ENCODE measurements at regions not wholly inside any gene's neighbourhood (a gene's known extent, or its start where the extent isn't known, plus 50 kb on each side); places are given as distances from the start of the nearest gene placed in this dataset.

DNA sequence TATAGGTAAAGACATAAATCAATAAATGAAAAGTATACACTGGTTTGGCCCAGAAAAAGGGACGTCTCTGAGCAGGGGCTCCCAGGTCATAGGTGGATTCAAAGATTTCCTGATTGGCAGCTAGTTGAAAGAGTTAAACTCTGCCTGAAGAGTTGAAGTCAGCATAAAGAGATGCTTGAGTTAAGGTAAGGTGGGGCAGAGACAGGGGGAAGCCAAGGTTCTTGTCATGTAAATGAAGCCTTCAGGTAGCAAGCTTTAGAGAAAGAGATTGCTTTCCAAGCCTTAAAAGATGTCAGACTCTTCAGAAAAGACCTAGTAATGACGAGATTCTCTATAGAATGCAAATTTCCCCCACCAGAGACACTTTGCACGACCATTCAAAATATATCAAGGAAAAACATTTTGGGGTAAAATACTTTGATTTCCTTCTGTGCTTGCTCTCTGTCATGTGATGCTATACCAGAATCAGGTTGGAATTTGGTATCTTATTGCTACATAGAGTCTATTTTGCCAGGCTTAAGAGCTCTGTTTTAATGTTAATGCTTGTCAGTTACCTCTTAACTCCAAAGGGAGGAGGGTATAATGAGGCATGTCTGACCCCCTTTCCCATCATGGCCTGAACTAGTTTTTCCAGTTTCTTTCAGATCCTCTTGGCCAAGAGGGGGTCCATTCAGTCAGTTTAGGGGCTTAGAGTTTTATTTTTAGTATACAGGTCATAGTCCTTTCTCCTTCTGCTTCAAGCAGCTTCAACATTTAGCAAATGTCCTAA lies 429.6 kb downstream of the ADRA2A start:
- DNase-seq (ENCODE audit: low read depth) = no peak

GRCh38 chr10:111511751-111512150 lies 434.9 kb downstream of the ADRA2A start:
- no peak for DNase-seq (ENCODE audit: low read depth)

GRCh38 chr10:111515264-111515663 lies 438.4 kb downstream of the ADRA2A start:
- DNase-seq (ENCODE audit: low read depth) = no peak

- no peak for DNase-seq (ENCODE audit: low read depth)
Observed at GRCh38 chr10:111515706-111516105, 438.9 kb downstream of the ADRA2A start.

- DNase-seq (ENCODE audit: low read depth) = no peak
Observed at GRCh38 chr10:111516144-111516543, 439.3 kb downstream of the ADRA2A start.

DNA sequence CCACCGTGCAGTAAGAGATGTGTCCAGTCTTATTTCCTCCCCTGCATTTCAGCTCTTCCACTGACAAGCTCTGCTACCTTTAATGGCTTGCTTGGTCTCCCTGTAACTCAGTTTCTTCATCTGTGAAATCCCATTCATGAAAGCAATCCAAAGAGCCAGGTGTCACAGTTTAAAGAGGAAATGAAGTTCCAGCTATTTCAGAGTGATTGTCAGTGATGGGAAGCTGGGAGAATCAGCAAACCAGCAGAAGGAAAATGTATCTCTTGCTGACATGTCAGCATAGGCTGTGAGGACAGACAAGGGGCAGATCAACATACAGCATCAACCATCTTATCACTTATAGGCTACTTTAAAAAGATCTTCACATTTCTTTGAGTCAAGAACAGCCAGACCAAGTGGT lies 445.3 kb downstream of the ADRA2A start:
- DNase-seq (ENCODE audit: low read depth) = no peak

GRCh38 chr10:111522551-111522950 lies 445.7 kb downstream of the ADRA2A start:
- no peak for DNase-seq (ENCODE audit: low read depth)

- DNase-seq (ENCODE audit: low read depth) = no peak
Observed at GRCh38 chr10:111523016-111523415, 446.2 kb downstream of the ADRA2A start.

GRCh38 chr10:111524134-111524533 lies 447.3 kb downstream of the ADRA2A start:
- no peak for DNase-seq (ENCODE audit: low read depth)

DNA sequence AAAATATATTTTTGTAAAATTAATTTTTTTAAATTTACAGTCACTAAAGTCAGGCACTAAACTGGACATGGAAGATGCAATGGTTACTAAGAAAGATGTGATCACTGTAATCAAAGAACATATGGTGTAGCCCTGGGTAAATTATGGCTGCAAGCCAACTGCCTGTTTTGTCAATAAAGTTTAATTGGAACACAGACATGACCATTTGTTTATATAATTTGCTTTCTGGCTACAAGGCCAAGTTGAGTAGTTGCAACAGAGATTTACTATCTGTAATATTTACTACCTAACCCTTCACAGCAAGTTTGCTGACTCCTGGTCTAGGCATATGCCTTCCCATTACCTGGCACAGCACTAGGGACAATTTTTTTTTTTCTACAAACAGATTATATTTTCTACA lies 448.9 kb downstream of the ADRA2A start:
- no peak for DNase-seq (ENCODE audit: low read depth)

DNA sequence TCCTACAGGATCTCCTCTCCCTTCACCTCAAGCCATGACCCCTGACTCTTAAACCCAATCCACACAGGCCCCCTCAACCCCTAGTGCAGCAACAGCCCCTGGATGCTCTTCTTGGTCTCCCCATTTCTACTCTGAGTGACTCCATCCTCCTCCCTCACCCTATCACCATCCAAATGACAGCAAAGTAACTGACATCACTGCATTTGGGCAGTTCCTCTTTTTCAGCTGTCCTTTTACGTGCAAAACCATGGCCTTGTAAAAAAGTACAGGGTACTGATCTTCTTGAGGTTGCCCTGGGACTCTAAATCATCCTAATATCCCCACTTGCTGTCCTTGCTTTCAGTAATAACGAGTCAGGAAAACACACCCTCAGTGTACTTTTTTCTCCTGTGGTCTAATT lies 454.9 kb downstream of the ADRA2A start:
- no peak for DNase-seq (ENCODE audit: low read depth)

- no peak for DNase-seq (ENCODE audit: low read depth)
Observed at GRCh38 chr10:111532139-111532538, 455.3 kb downstream of the ADRA2A start.

DNA sequence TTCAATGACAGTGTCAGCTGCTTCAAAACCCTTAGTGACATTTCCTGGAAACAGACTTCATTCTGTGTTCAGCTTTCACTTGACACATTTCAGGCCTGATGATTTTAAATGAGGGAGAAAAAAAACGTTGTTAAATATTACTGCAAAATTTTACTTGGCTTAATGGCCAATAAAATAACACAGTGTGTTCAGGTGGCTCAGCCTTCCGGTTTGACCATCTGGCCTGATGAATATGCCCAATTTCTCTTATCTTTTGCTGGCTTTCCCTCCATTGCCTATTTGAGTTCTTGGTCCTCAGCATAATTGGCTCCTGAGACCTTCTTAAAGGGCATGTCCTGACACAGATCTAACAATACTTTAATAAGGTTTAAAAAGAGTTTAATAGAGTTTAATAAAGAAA lies 462.4 kb downstream of the ADRA2A start:
- DNase-seq (ENCODE audit: low read depth) = no peak

- no peak for DNase-seq (ENCODE audit: low read depth)
Observed at GRCh38 chr10:111543854-111544253, 467.0 kb downstream of the ADRA2A start.

DNA sequence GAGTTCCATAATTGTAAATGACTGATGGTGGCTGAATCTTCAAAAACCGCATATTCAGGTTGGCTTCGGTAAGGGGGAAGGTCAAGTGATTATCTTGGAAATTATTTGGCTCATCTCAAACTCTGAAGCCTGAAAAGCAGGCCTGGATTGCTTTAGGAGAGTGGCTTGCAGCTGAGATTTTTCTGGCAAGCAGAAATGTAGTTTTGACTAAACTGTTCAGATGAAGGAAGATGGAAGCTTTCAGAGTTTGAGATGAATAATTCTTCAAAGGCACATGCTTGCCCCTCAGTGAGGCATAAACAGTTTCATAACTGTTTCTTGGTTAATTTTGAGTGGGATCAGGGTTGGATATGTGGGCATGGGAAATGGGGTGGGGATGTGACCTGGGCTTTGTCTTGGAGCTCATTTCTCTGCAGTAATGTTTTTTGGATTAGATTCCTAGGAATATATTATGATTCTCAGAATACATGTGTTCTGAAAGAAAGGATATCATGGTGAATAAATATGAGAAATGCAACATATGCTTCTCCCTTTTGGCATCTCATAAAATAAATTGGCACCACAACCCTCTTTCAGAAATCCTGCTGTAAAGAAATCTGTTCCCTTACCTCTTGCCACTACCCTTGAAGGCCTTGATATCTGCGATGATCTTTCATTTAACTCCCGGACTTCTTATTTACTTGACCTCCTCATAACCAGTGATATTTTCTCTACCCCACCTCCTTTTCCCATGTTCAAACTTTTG lies 469.2 kb downstream of the ADRA2A start:
- DNase-seq (ENCODE audit: low read depth) = no peak

DNA sequence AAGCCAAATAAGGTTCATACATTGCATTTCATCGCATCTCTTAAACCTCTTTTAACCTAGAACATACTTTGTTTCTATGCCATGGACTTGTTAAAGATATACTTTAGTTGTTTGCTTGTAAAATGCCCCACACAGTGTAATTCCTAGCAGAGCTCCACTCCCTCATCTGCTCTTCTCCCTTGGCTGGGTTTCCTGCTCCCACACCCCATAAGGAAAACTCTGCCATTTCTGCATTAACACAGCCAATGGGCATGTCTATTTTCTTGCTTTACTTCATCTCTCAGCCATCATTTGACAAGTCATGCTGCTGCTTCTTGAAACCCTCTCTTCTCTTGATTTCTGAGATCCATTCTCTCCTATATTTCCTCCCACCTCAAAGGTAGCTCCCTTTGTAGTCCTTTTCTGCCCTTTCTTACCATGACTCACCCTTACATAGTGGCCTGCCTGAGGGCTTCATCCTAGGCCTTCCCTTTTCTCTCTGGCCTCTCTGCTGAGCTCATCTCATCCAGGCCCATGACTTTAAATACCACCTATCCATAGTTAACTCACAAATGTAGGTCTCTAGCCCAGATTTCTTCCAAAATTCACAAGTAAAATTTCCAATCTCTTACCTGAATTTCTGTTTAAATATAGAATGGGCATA lies 471.4 kb downstream of the ADRA2A start:
- DNase-seq (ENCODE audit: low read depth) = no peak

DNA sequence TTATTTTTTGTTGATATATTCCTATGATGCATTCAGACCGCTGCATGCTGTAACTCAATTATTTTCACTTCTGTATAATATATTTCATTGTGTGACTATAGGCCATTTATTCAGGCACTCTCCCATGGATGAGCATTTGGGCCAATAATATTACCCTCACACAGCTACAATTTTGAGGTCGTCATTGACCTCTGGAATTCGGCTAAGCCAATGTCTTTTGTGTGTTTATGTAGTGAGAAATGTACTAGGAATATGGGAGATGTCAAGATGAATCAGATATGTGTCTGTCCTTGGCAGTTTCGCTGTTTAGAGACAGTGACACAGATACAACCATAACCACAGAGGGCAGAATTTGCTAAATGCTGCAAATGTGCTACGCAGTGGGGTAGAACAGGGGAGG lies 474.2 kb downstream of the ADRA2A start:
- DNase-seq (ENCODE audit: low read depth) = no peak

- DNase-seq (ENCODE audit: low read depth) = no peak
Observed at GRCh38 chr10:111556666-111557065, 479.8 kb downstream of the ADRA2A start.

DNA sequence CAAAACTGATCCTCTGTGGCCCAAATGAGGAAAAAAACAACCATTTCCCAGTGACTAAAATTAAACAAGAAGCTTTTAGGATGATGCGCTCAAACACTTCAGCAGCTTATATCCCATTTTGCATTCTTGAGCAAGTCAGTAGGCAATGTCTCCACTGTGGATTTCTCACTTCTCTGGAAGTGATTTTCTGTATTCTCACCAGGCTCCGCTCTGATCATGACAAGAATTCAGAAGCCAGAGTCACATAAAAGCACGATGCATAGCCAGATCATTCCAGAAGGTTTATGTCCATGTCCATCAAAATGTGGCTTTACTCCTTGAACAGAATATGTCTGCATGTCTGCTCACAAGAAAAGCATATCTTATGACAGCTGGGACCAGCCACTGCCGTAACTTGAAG lies 481.4 kb downstream of the ADRA2A start:
- no peak for DNase-seq (ENCODE audit: low read depth)

- no peak for DNase-seq (ENCODE audit: low read depth)
Observed at GRCh38 chr10:111560027-111560426, 483.2 kb downstream of the ADRA2A start.

DNA sequence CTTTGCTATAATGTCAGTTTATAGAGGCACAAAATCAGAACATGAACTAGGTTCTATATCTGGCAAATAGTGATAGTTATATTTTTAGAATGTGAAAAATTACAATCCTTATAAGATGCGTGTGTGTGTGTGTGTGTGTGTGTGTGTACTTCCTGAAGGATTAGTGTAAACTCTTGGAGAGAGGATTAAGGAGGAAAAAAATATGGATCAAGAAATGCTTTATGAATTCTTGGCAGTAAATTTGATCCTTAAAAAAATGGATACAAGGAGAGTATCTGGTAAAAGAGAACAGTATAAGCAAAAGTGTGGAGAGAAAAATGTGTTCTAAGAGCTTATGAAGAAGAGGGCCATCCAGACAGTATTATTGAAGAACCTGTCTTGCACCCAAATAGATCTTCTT lies 484.3 kb downstream of the ADRA2A start:
- DNase-seq (ENCODE audit: low read depth) = no peak

- no peak for DNase-seq (ENCODE audit: low read depth)
Observed at GRCh38 chr10:111565542-111565941, 488.7 kb downstream of the ADRA2A start.

DNA sequence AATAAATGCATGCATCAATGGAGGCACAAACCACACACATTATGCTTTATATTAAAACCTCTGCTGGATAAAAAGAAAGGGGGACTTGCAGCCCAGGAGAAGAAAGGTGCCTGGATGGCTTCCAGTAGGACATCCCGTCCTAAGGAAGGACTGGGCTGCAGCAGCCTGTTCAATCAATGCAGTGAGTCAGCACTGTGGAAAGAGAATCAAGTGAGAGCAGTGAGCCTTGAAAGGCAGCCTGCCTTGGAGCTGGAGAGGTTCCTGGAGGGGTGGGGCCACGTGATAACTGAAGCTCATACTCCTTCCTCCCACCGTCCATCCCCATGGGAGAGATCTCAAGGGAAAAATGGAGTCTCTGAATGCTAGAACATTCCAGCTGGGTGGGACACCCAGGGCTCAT lies 501.2 kb downstream of the ADRA2A start:
- DNase-seq (ENCODE audit: low read depth) = no peak

Data from T follicular helper cell (primary cell).